ENCODE measurements at regions not wholly inside any gene's neighbourhood (a gene's known extent, or its start where the extent isn't known, plus 50 kb on each side); places are given as distances from the start of the nearest gene placed in this dataset.

DNA sequence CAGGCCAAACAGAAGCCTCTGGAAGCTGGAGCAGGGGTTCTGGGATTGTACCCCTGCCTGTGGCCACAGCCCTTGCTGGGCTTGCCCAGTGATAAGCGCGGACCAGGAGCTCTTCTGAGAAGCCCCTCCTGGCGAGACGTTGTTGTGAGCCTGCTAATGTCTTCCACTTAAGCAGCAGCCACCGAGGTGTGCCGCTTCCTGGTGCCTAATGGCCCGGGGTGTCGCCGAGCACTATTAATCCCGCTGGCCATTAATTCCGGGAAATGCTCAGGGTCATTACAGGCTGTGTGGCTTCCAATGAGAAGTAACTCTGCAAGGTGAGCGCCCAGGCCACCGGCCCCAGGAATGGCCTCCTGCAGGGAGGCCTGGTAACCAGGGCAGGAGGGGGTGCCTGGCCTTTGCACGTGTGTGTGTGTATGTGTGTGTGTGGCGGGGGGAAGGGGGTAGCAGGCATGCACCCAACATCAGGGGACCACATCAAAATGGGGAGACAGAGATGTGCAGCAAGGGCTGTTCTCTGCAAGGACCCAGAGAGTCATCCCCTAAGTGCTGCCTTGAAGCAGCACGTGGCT lies 175.0 kb downstream of the URI1 start (continued):
- TF ChIP-seq, protein P1, sequence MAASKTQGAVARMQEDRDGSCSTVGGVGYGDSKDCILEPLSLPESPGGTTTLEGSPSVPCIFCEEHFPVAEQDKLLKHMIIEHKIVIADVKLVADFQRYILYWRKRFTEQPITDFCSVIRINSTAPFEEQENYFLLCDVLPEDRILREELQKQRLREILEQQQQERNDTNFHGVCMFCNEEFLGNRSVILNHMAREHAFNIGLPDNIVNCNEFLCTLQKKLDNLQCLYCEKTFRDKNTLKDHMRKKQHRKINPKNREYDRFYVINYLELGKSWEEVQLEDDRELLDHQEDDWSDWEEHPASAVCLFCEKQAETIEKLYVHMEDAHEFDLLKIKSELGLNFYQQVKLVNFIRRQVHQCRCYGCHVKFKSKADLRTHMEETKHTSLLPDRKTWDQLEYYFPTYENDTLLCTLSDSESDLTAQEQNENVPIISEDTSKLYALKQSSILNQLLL (CRISPR knock-in tag; IDR thresholded peaks at IDR 0.05; ENCODE audit: borderline replicate concordance), result no peak
- TF ChIP-seq ZNF445 (CRISPR knock-in tag; IDR thresholded peaks at IDR 0.05; ENCODE audit: low read depth) (no peak), ETV1 (tag; conservative IDR thresholded peaks at IDR 0.05; ENCODE audit: low read depth) (no peak), HNRNPLL (IDR thresholded peaks at IDR 0.05; ENCODE audit: low read depth, low read length, poor library complexity, severe bottlenecking) (no peak), ZNF146 (CRISPR knock-in tag; IDR thresholded peaks at IDR 0.05; ENCODE audit: unreplicated experiment) (no peak), POLR2G (IDR thresholded peaks at IDR 0.05; ENCODE audit: low read depth, low read length) (no peak)

DNA sequence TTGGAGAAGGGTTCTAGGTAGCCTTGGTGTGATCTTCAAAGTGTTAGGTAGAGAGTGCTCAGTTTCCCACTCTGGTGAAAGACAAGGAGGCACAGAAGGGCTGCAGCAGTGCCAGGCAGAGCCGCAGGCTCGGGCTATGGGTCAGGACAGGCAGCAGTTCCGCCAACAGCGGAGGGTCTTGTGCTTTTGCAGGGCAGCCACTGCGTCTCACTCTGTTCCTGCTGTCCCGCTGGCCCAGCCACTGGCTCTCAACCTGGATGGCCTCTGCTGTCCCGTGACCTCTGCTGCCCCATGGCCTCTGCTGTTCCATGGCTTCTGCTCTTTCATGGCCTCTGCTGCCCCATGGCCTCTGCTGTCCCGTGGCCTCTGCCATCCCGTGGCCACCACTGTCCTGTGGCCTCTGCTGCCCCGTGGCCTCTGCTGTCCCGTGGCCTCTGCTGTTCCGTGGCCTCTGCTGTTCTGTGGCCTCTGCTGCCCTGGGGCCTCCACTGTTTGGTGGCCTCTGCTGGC lies 175.7 kb downstream of the URI1 start:
- in situ Hi-C loops (cut with MboI), result no loop called here
- no peak overlapping the region for H3K27ac ChIP-seq (ENCODE audit: extremely low read depth, low read depth, low read length)
- WGBS (ENCODE audit: insufficient coverage, low coverage, missing lambda C conversion rate), result 2% methylated on average over 11 of the region's 12 CpGs
- H3K4me3 ChIP-seq, result no peak overlapping the region
- ChIA-PET POLR2A (no interaction called here), CTCF (ENCODE audit: low intra/inter-chr PET ratio) (no interaction called here)
- BruUV-seq (replicated peaks), result no TSS peak
- H4K20me1 ChIP-seq (replicated peaks; ENCODE audit: control insufficient read depth, insufficient read depth, low read length), result no peaks in the 10 kb centered on the region
- no peak for DNase-seq (ENCODE audit: extremely low read depth in 1 of 4, low spot score in 3 of 4)
- peaks cover 4 to 45% of the 10 kb centered on the region in 2 experiments; a peak in 4 of 5 replicates for H3K27me3 ChIP-seq (ENCODE audit: control insufficient read depth in 2 of 2, insufficient read depth in 2 of 2, low read length in 2 of 2)
- H3K79me2 ChIP-seq (ENCODE audit: control insufficient read depth, insufficient read depth, low read length), result no peaks in the 10 kb centered on the region
- no peaks in the 10 kb centered on the region for H3K36me3 ChIP-seq (ENCODE audit: control insufficient read depth, insufficient read depth, low read length)
- no peak overlapping the region for H3K4me2 ChIP-seq (ENCODE audit: insufficient read depth, low read length)
- ATAC-seq, result peak; percentile 36; the same call in 2 of the 3 replicates
- intact Hi-C loops (cut with micrococcal nuclease), result no loop called here
- H3K9ac ChIP-seq (ENCODE audit: insufficient read depth in 1 of 2, low read depth in 2 of 2, low read length in 2 of 2), result no peak overlapping the region
- H2AFZ ChIP-seq (ENCODE audit: low read depth, low read length), result no peak overlapping the region
- H3K4me1 ChIP-seq (replicated peaks in 1 of 2; ENCODE audit: control insufficient read depth in 2 of 2, insufficient read depth in 2 of 2, low read length in 2 of 2), result peaks cover 0 to 8% of the 10 kb centered on the region in 2 experiments; a peak in 2 of 5 replicates
- FAIRE-seq, result no peak
- H3K9me1 ChIP-seq (ENCODE audit: control insufficient read depth, insufficient read depth, low read length), result no peaks in the 10 kb centered on the region
- no peaks in the 10 kb centered on the region for H3K9me3 ChIP-seq (replicated peaks; ENCODE audit: control insufficient read depth, insufficient read depth, low read depth, low read length)
- TF ChIP-seq RBM34 (IDR thresholded peaks at IDR 0.05; ENCODE audit: borderline replicate concordance, insufficient read depth, low read length) (no peak), ARHGAP35 (IDR thresholded peaks at IDR 0.05; ENCODE audit: partially characterized antibody) (no peak)

Measured in K562 (cell line).